Endothelial cell of umbilical vein (primary cell): ENCODE measurements at regions not wholly inside any gene's neighbourhood (a gene's known extent, or its start where the extent isn't known, plus 50 kb on each side); places are given as distances from the start of the nearest gene placed in this dataset.

Source experiments
- CTCF ChIP-seq, 2 donors: IDR thresholded peaks; 1 replicate in 1 of 2; 2 replicates in 1 of 2; pipeline ENCODE4 v1.5.1; 2011; ENCODE audit warnings: low read length in 2 of 2, mild to moderate bottlenecking in 2 of 2, moderate library complexity in 2 of 2, control low read depth in 1 of 2, inconsistent platforms in 1 of 2, low read depth in 1 of 2; ENCODE audit not compliant: insufficient read depth in 1 of 2; ENCODE audit errors: extremely low read depth in 1 of 2
- EZH2 ChIP-seq: IDR thresholded peaks from 2 replicates; pipeline ENCODE4 v1.6.1; 2012; ENCODE audit warnings: borderline replicate concordance, low read depth, mild to moderate bottlenecking, moderate library complexity, low read length, inconsistent platforms; ENCODE audit not compliant: severe bottlenecking
- JUN ChIP-seq: IDR thresholded peaks from 2 replicates; pipeline ENCODE4 v1.6.1; 2011; ENCODE audit warnings: borderline replicate concordance, low read depth; ENCODE audit not compliant: insufficient read length, insufficient read depth
- MAX ChIP-seq: IDR thresholded peaks from 2 replicates; pipeline ENCODE4 v1.6.1; 2011; ENCODE audit not compliant: insufficient read depth, insufficient read length
- MYC ChIP-seq: IDR thresholded peaks from one replicate; pipeline ENCODE4 v1.6.1; 2011; ENCODE audit warnings: mild to moderate bottlenecking, low read depth, low read length
- POLR2A ChIP-seq: IDR thresholded peaks from 2 replicates; pipeline ENCODE4 v1.6.1; 2012; ENCODE audit warnings: low read depth, mild to moderate bottlenecking, control low read depth, low read length
- POLR2AphosphoS5 ChIP-seq: IDR thresholded peaks from 2 replicates; pipeline ENCODE4 v1.6.1; 2012; ENCODE audit warnings: low read depth, mild to moderate bottlenecking, control low read depth, low read length, moderate library complexity; ENCODE audit not compliant: insufficient read depth

GRCh38 chr6:163759542-163759941 lies 345.0 kb downstream of the QKI start:
- TF ChIP-seq CTCF (IDR thresholded peaks at IDR 0.05; ENCODE audit: extremely low read depth in 1 of 2, insufficient read depth in 1 of 2, low read depth in 1 of 2, low read length in 2 of 2) (no peak), MYC (no peak), POLR2A (no peak), MAX (no peak), JUN (no peak), POLR2AphosphoS5 (no peak), EZH2 (no peak)
